Heart right ventricle (tissue), 16 donors: ENCODE measurements at regions not wholly inside any gene's neighbourhood (a gene's known extent, or its start where the extent isn't known, plus 50 kb on each side); places are given as distances from the start of the nearest gene placed in this dataset.

ENCODE experiments used
- ATAC-seq, 8 donors: fragments of 200-7000 bp; cut with Tn5 transposase; one replicate each; pipeline ENCODE4 v1.9.1; 2020; ENCODE audit warnings: mild to moderate bottlenecking in 8 of 8, moderate library complexity in 8 of 8, moderate number of reproducible peaks in 1 of 8
- DNase-seq, 2 donors: peaks; one replicate each; pipeline ENCODE4 v3.0.0-alpha.2; 2020
- H3K27ac ChIP-seq, 10 donors: fragments of 200-600 bp; sonication (generic) in 2 of 10; one replicate each; pipeline versions ENCODE4 v1.5.0 to v1.8.0; 2020 to 2022; ENCODE audit warnings: mild to moderate bottlenecking in 3 of 10
- H3K27me3 ChIP-seq, 7 donors: fragments of 200-600 bp; one replicate each; pipeline ENCODE4 v1.8.0; 2021 to 2022; ENCODE audit warnings: mild to moderate bottlenecking in 2 of 7
- H3K36me3 ChIP-seq, 9 donors: fragments of 200-600 bp; sonication (generic) in 1 of 9; one replicate each; pipeline versions ENCODE4 v1.5.0 to v1.8.0; 2020 to 2022; ENCODE audit warnings: mild to moderate bottlenecking in 2 of 9
- H3K4me1 ChIP-seq, 9 donors: fragments of 200-600 bp; sonication (generic) in 1 of 9; one replicate each; pipeline versions ENCODE4 v1.5.0 to v1.8.0; 2020 to 2022; ENCODE audit warnings: mild to moderate bottlenecking in 4 of 9
- H3K4me3 ChIP-seq, 10 donors: fragments of 200-600 bp; sonication (generic) in 2 of 10; one replicate each; pipeline versions ENCODE4 v1.5.0 to v1.8.0; 2020 to 2022; ENCODE audit warnings: mild to moderate bottlenecking in 7 of 10, moderate library complexity in 2 of 10
- H3K9me3 ChIP-seq, 11 donors: fragments of 200-600 bp in 10 of 11; sonication (generic) in 2 of 11; one replicate each; pipeline versions ENCODE4 v1.5.0 to v1.8.0; 2013 to 2022; ENCODE audit warnings: mild to moderate bottlenecking in 2 of 11, control low read depth in 1 of 11, moderate library complexity in 1 of 11
- WGBS, 2 donors: extraction: QIAGEN DNeasy Blood & Tissue Kit; methylation state at CpG; one replicate each; pipeline ENCODE4 v1.1.7; 2013; ENCODE audit warnings: inconsistent platforms in 1 of 2; 5-methylcytosine and 5-hydroxymethylcytosine counted together
- intact Hi-C, 10 donors: fragments of 100-400 bp; cut with DNase I; formaldehyde crosslinking; loops; one replicate each; pipeline versions ENCODE4 v1.11.1 to v1.14.2; 2022
- TF ChIP-seq, protein P1 (sequence below), 9 donors: fragments of 200-600 bp; sonication (generic) in 2 of 9; IDR thresholded peaks; one replicate each; pipeline versions ENCODE4 v1.5.0 to v1.8.0; 2021 to 2022; ENCODE audit warnings: antibody characterized with exemption in 9 of 9, mild to moderate bottlenecking in 5 of 9, moderate library complexity in 1 of 9
- donor health status: Arrhythmogenic right ventricular cardiomyopathy.
- donor health status: ischemic (EF 13 %, LVEDD 7.1; RV severe dilation, severe dysfunction).
- donor health status: healthy with polysubstance abuse.
- donor health status: DM: no; HTN: yes; CAD: no.
- donor health status: DM: no; HTN: no; CAD: no.
- donor health status: ischemic (EF 25% LVEDD 6.9; RV normal size, moderate dysfunction).
- donor health status: ischemic (EF 25% LVEDD 5.7; RV mildly dilated, moderate dysfunction).
- donor health status: healthy.
- donor health status: DM: yes; HTN: yes; CAD: no.
- donor health status: Ischemic cardiomyopathy.
- donor health status: ischemic (EF 35%, LVEDD 5.7; RV mildly dilated, moderate dysfunction).
- donor health status: nonischemic (EF 11% LVEDD 7.7; RV severe dilation, severe dysfunction).
- donor health status: DM: yes; HTN: yes; CAD: no.
- donor health status: PGD.
- donor health status: ischemic (EF 29% LVEDD 5.4; RV normal size, mild dysfunction).
- donor health status: nonischemic (EF 23%, LVEDD 6.1; RV moderate dilation, normal function).

GRCh38 chr7:88700725-88701124 is 58.8 kb upstream of the ZNF804B start:
- ATAC-seq (no peak), DNase-seq (no peak)
- Histone ChIP-seq H3K4me3 (no peak overlapping the region), H3K9me3 (no peaks in the 10 kb centered on the region), H3K27ac (no peak overlapping the region), H3K36me3 (no peaks in the 10 kb centered on the region), H3K27me3 (no peaks in the 10 kb centered on the region), H3K4me1 (no peaks in the 10 kb centered on the region)
- WGBS, 2 donors = 87 to 88% methylated on average over 2 of the region's 2 CpGs
- intact Hi-C loops = loop anchor here in 1 of 10 donors (1.0 kb wide), 1 partner anchor 46 kb away; no protein-coding TSS in a partner anchor
- TF ChIP-seq, protein P1, sequence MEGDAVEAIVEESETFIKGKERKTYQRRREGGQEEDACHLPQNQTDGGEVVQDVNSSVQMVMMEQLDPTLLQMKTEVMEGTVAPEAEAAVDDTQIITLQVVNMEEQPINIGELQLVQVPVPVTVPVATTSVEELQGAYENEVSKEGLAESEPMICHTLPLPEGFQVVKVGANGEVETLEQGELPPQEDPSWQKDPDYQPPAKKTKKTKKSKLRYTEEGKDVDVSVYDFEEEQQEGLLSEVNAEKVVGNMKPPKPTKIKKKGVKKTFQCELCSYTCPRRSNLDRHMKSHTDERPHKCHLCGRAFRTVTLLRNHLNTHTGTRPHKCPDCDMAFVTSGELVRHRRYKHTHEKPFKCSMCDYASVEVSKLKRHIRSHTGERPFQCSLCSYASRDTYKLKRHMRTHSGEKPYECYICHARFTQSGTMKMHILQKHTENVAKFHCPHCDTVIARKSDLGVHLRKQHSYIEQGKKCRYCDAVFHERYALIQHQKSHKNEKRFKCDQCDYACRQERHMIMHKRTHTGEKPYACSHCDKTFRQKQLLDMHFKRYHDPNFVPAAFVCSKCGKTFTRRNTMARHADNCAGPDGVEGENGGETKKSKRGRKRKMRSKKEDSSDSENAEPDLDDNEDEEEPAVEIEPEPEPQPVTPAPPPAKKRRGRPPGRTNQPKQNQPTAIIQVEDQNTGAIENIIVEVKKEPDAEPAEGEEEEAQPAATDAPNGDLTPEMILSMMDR (IDR thresholded peaks at IDR 0.05) = no peak

GRCh38 chr7:88694207-88694606 is 65.3 kb upstream of the ZNF804B start:
- no peaks in the 10 kb centered on the region for H3K27me3 ChIP-seq
- DNase-seq (no peak), ATAC-seq (no peak)
- H3K36me3 ChIP-seq = no peaks in the 10 kb centered on the region
- intact Hi-C loops = no loop called here
- TF ChIP-seq, protein P1 (IDR thresholded peaks at IDR 0.05) = no peak
- no peak overlapping the region for H3K4me3 ChIP-seq
- no peaks in the 10 kb centered on the region for H3K4me1 ChIP-seq
- no peak overlapping the region for H3K27ac ChIP-seq
- H3K9me3 ChIP-seq = no peaks in the 10 kb centered on the region

DNA sequence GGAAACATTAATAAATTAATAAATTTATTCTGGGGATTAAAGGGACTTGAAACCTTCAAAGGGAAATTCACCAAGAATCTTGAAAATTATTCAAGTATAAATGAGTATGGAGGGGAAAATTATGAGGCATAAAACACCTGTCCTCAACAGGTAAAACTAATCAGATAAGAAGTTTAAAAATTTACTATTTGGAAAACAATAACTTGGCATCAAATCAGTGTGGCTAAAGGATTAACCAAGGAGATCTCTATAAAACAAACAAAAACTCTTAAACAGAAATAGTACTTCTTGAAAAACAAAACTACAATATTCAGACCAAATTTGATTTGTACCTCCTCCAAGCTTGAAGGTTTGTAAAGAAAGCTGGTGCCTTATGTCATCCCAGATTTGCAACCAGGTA is 66.4 kb upstream of the ZNF804B start:
- no peak for ATAC-seq
- H3K27ac ChIP-seq = no peak overlapping the region
- DNase-seq = no peak
- no peaks in the 10 kb centered on the region for H3K4me1 ChIP-seq
- intact Hi-C loops = no loop called here
- no peaks in the 10 kb centered on the region for H3K9me3 ChIP-seq
- H3K4me3 ChIP-seq = no peak overlapping the region
- no peaks in the 10 kb centered on the region for H3K27me3 ChIP-seq
- TF ChIP-seq, protein P1 (IDR thresholded peaks at IDR 0.05) = no peak
- H3K36me3 ChIP-seq = no peaks in the 10 kb centered on the region

DNA sequence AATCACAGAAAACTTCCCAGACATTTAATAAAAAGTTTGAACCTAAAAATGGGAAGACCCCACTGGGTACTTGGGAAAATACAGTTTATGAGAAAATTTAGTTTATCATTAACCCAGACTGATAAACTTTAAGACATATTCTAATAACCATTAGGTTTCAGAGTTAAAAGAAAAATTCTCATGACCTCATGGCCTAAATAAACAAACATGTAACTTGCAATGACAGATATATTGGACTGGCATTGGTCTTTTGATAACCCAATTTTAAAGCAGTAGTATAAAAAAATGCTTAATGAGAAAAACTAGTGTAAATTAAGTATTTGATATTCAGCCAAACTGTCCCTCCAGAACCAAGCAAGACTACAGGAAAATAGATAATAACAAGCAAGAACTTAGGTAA is 67.0 kb upstream of the ZNF804B start:
- no peak overlapping the region for H3K4me3 ChIP-seq
- DNase-seq (no peak), ATAC-seq (no peak)
- no peaks in the 10 kb centered on the region for H3K36me3 ChIP-seq
- no peaks in the 10 kb centered on the region for H3K9me3 ChIP-seq
- TF ChIP-seq, protein P1 (IDR thresholded peaks at IDR 0.05) = no peak
- intact Hi-C loops = no loop called here
- no peaks in the 10 kb centered on the region for H3K27me3 ChIP-seq
- no peaks in the 10 kb centered on the region for H3K4me1 ChIP-seq
- H3K27ac ChIP-seq = no peak overlapping the region

DNA sequence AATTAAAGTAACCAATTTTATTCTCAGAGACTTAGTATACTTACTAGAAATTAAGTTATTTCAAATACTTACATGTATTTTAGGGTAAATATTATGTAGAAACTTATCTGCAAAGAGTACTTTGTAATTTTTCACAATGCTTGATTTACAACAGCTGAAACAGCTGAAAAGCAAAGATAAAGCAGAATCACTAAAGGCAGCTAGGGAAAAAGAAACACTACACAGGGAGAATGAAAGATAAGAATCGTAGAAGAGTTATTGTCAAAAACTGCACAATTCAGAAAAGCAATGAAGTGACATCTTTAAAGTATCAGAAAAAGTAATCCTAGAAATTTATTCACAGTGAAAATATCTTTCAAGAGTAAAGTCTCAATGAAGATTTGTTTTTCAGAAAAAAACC is 69.7 kb upstream of the ZNF804B start:
- intact Hi-C loops = no loop called here
- H3K27ac ChIP-seq = no peak overlapping the region
- DNase-seq = no peak
- H3K9me3 ChIP-seq = no peaks in the 10 kb centered on the region
- no peaks in the 10 kb centered on the region for H3K36me3 ChIP-seq
- H3K4me3 ChIP-seq = no peak overlapping the region
- no peak for ATAC-seq
- H3K4me1 ChIP-seq = no peaks in the 10 kb centered on the region
- WGBS, 2 donors = 22 to 46% methylated on average over 1 of the region's 1 CpG
- TF ChIP-seq, protein P1 (IDR thresholded peaks at IDR 0.05) = no peak
- H3K27me3 ChIP-seq = no peaks in the 10 kb centered on the region
